ENCODE measurements at regions not wholly inside any gene's neighbourhood (a gene's known extent, or its start where the extent isn't known, plus 50 kb on each side); places are given as distances from the start of the nearest gene placed in this dataset.

DNA sequence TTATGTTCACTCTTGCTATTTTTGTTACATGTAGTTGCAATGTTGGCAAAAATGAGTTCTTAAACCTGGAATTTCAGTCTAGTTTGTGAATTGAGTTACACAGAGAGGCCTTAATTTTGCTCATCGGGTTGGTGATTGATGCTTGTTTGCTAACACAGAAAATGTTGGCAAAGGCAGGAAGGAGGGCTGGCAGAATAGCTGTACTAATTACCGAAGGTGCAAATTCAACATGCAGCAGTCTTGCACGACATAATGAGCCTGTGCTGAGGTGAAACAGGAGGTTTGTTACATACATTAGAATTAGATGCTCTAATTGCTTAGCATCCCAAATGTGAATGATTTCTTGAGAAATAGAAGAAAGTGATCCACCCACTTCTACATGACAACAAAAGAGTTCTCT is 475.0 kb upstream of the TOM1L1 start:
- Histone ChIP-seq H3K9me3 (ENCODE audit: severe bottlenecking) (no peaks in the 10 kb centered on the region), H3K4me1 (ENCODE audit: insufficient read depth, poor library complexity, severe bottlenecking) (no peaks in the 10 kb centered on the region)
- ATAC-seq (ENCODE audit: low read depth) = no peak

DNA sequence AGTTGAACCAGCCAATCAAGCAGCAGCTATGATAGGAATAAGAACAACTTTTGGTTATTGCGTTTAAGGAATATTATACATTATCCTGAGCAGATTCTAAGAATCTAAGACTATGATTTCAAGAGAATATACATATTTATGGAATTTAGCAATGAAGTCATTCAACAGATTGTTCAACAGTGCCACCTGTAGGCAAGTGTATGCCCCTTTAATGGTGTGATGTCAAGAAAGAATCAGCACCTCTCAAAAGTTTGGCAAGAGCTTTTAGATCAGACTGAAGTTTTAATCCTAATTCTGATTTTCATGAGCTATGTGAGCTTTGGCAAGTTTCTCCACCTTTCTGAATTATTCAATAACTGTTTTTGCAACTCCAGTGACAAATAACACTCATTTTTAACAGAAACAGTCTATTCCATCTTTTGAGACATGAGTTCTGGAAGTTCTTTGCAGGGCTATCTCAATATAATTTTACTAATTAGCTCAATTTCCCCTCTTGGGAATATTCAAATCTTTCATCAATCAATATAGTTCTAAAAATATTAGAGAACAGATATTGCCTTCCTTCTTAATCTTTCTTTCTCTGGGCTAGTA is 474.3 kb upstream of the TOM1L1 start:
- Histone ChIP-seq H3K4me3 (ENCODE audit: severe bottlenecking) (no peak overlapping the region), H3K36me3 (ENCODE audit: low read depth) (no peaks in the 10 kb centered on the region), H3K27ac (ENCODE audit: poor library complexity, severe bottlenecking) (no peak overlapping the region), H3K4me1 (ENCODE audit: insufficient read depth, poor library complexity, severe bottlenecking) (no peaks in the 10 kb centered on the region), H3K27me3 (ENCODE audit: insufficient read depth, poor library complexity, severe bottlenecking) (no peaks in the 10 kb centered on the region), H3K9me3 (ENCODE audit: severe bottlenecking) (no peaks in the 10 kb centered on the region)
- TF ChIP-seq, protein P1, sequence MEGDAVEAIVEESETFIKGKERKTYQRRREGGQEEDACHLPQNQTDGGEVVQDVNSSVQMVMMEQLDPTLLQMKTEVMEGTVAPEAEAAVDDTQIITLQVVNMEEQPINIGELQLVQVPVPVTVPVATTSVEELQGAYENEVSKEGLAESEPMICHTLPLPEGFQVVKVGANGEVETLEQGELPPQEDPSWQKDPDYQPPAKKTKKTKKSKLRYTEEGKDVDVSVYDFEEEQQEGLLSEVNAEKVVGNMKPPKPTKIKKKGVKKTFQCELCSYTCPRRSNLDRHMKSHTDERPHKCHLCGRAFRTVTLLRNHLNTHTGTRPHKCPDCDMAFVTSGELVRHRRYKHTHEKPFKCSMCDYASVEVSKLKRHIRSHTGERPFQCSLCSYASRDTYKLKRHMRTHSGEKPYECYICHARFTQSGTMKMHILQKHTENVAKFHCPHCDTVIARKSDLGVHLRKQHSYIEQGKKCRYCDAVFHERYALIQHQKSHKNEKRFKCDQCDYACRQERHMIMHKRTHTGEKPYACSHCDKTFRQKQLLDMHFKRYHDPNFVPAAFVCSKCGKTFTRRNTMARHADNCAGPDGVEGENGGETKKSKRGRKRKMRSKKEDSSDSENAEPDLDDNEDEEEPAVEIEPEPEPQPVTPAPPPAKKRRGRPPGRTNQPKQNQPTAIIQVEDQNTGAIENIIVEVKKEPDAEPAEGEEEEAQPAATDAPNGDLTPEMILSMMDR (IDR thresholded peaks at IDR 0.05; ENCODE audit: poor library complexity, severe bottlenecking) = peak; percentile 73
- 0 out of 3 replicates have a peak, but pooled peaks have one; percentile 36 for ATAC-seq (ENCODE audit: low read depth)
- DNase-seq (ENCODE audit: low spot score) = no peak

More for the DNA sequence above, 475.0 kb upstream of the TOM1L1 start:
- DNase-seq (ENCODE audit: low spot score) = no peak
- H3K4me3 ChIP-seq (ENCODE audit: severe bottlenecking) = no peak overlapping the region
- no peaks in the 10 kb centered on the region for H3K27me3 ChIP-seq (ENCODE audit: insufficient read depth, poor library complexity, severe bottlenecking)
- no peak overlapping the region for H3K27ac ChIP-seq (ENCODE audit: poor library complexity, severe bottlenecking)
- TF ChIP-seq, protein P1 (IDR thresholded peaks at IDR 0.05; ENCODE audit: poor library complexity, severe bottlenecking) = no peak
- no peaks in the 10 kb centered on the region for H3K36me3 ChIP-seq (ENCODE audit: low read depth)

DNA sequence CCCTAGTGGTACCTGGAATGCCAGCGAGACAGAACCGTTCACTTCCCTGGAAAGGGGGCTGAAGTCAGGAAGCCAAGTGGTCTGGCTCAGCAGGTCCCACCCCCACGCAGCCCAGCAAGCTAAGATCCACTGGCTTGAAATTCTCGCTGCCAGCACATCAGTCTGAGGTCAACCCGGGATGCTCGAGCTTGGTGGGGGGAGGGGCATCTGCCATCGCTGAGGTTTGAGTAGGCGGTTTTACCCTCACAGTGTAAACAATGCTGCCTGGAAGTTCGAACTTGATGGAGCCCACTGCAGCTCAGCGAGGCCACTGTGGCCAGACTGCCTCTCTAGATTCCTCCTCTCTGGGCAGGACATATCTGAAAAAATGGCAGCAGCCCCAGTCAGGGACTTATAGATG is 464.7 kb upstream of the TOM1L1 start:
- H3K4me3 ChIP-seq (ENCODE audit: severe bottlenecking) = no peak overlapping the region
- no peak overlapping the region for H3K27ac ChIP-seq (ENCODE audit: poor library complexity, severe bottlenecking)
- H3K9me3 ChIP-seq (ENCODE audit: severe bottlenecking) = no peaks in the 10 kb centered on the region
- H3K4me1 ChIP-seq (ENCODE audit: insufficient read depth, poor library complexity, severe bottlenecking) = no peaks in the 10 kb centered on the region
- no peaks in the 10 kb centered on the region for H3K36me3 ChIP-seq (ENCODE audit: low read depth)
- no peaks in the 10 kb centered on the region for H3K27me3 ChIP-seq (ENCODE audit: insufficient read depth, poor library complexity, severe bottlenecking)
- ATAC-seq (ENCODE audit: low read depth) (no peak), DNase-seq (ENCODE audit: low spot score) (no peak)
- TF ChIP-seq, protein P1 (IDR thresholded peaks at IDR 0.05; ENCODE audit: poor library complexity, severe bottlenecking) = no peak

DNA sequence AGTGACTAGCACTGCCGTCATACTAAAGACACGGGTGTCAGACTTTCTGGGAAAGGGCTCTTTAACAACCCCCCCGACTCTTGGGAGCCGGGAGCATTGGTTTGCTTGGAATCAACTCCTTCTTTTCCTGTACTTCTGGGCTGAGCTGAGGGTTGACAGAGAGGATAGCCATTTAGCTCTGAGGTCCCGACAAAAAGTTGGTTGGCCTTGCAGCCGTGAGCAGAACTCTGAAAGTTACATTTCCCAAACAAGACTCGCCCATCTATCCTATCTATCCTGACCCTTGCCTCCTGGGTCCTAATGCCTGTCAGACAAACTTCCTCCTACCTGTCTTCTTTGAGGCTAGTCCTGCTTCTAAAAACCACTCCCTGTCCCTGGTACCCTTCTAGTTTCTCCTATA is 460.8 kb upstream of the TOM1L1 start:
- H3K27ac ChIP-seq (ENCODE audit: poor library complexity, severe bottlenecking) = no peak overlapping the region
- no peaks in the 10 kb centered on the region for H3K4me1 ChIP-seq (ENCODE audit: insufficient read depth, poor library complexity, severe bottlenecking)
- H3K27me3 ChIP-seq (ENCODE audit: insufficient read depth, poor library complexity, severe bottlenecking) = no peaks in the 10 kb centered on the region
- TF ChIP-seq, protein P1 (IDR thresholded peaks at IDR 0.05; ENCODE audit: poor library complexity, severe bottlenecking) = no peak
- ATAC-seq (ENCODE audit: low read depth) (no peak), DNase-seq (ENCODE audit: low spot score) (no peak)
- H3K36me3 ChIP-seq (ENCODE audit: low read depth) = no peaks in the 10 kb centered on the region
- H3K4me3 ChIP-seq (ENCODE audit: severe bottlenecking) = no peak overlapping the region
- no peaks in the 10 kb centered on the region for H3K9me3 ChIP-seq (ENCODE audit: severe bottlenecking)

DNA sequence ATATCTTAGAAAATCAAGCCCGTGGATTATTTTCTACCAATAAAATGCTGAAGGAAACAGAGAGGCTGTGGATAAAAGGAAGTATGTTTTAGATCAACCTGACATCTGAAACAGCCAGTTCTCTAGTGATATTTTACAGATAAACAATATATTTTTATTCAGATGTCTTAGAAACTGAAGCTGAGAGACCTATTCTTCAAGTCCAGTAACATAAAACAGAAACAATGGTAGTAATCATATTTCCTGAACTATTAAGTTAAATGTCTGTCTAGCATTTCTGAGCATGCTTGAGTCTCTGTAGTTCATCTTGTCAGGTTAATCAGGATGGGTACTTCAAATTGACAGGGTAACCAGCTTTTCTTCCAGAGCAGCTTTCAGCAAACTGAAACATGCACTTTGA is 449.6 kb upstream of the TOM1L1 start:
- Histone ChIP-seq H3K4me3 (ENCODE audit: severe bottlenecking) (no peak overlapping the region), H3K4me1 (ENCODE audit: insufficient read depth, poor library complexity, severe bottlenecking) (no peaks in the 10 kb centered on the region), H3K9me3 (ENCODE audit: severe bottlenecking) (peaks cover 3% of the 10 kb centered on the region), H3K27ac (ENCODE audit: poor library complexity, severe bottlenecking) (no peak overlapping the region), H3K36me3 (ENCODE audit: low read depth) (no peaks in the 10 kb centered on the region), H3K27me3 (ENCODE audit: insufficient read depth, poor library complexity, severe bottlenecking) (no peaks in the 10 kb centered on the region)
- TF ChIP-seq, protein P1 (IDR thresholded peaks at IDR 0.05; ENCODE audit: poor library complexity, severe bottlenecking) = no peak
- ATAC-seq (ENCODE audit: low read depth) = no peak
- DNase-seq (ENCODE audit: low spot score) = no peak
